A549 (cell line): ENCODE measurements at regions not wholly inside any gene's neighbourhood (a gene's known extent, or its start where the extent isn't known, plus 50 kb on each side); places are given as distances from the start of the nearest gene placed in this dataset.
"Not testable (repeated sequence)": the region's sequence is repeated elsewhere in the genome, so short reads cannot be mapped to it uniquely, and the experiment has no call there.

Source experiments
- ATAC-seq, 2 experiments: fragments of 200-7000 bp in 1 of 2; fragments of >200 bp in 1 of 2; cut with Nextera tagmentation in 1 of 2; cut with Tn5 transposase in 1 of 2; 3 replicates each; pipeline versions ENCODE4 v1.8.0 to v1.9.1; 2018 to 2020; ENCODE audit warnings: mild to moderate bottlenecking in 1 of 2, moderate library complexity in 1 of 2
- CTCF ChIA-PET: fragments of 300-600 bp; sonication (Branson Sonifier 250); formaldehyde crosslinking; extraction: SDS; loops from one replicate; lab custom pipeline; 2021; ENCODE audit warnings: antibody characterized with exemption, inconsistent platforms; lab: Yijun Ruan, JAX
- POLR2A ChIA-PET: fragments of 350-600 bp; formaldehyde crosslinking; extraction: SDS; loops from one replicate; lab custom pipeline; 2021; ENCODE audit warnings: antibody characterized with exemption, inconsistent platforms; lab: Yijun Ruan, JAX
- DNase-seq, 2 experiments: peaks; one replicate each; pipeline versions ENCODE4 v3.0.0 to v3.0.0-alpha.2; 2011 to 2016; ENCODE audit warnings: low read depth in 1 of 2, low spot score in 1 of 2
- FAIRE-seq: peaks from 2 replicates; lab custom pipeline; 2011; peaks lifted over from hg19 to GRCh38; lab: Jason Lieb, UNC
- H3K27ac ChIP-seq, 2 experiments: fragments of >200 bp; sonication (Bioruptor Twin); formaldehyde crosslinking; 3 replicates each; pipeline ENCODE4 v1.5.1; 2016 to 2017
- H3K4me1 ChIP-seq: fragments of >200 bp; sonication (Bioruptor Twin); formaldehyde crosslinking; 3 replicates; pipeline ENCODE4 v1.6.1; 2016
- H3K4me2 ChIP-seq: fragments of >200 bp; sonication (Bioruptor Twin); formaldehyde crosslinking; 3 replicates; pipeline ENCODE4 v1.6.1; 2016
- H3K4me3 ChIP-seq: fragments of >200 bp; sonication (Bioruptor Twin); formaldehyde crosslinking; 3 replicates; pipeline ENCODE4 v1.5.1; 2016
- H3K9me3 ChIP-seq: fragments of >200 bp; sonication (Bioruptor Twin); formaldehyde crosslinking; 3 replicates; pipeline ENCODE4 v1.6.1; 2016
- CEBPB ChIP-seq, 2 experiments: fragments of >200 bp in 1 of 2; sonication (Bioruptor Twin) in 1 of 2; formaldehyde crosslinking in 1 of 2; IDR thresholded peaks; 2 replicates each; pipeline ENCODE4 v1.6.1; 2012 to 2016
- CHD4 ChIP-seq: fragments of 200-600 bp; sonication (generic); IDR thresholded peaks from 2 replicates; pipeline ENCODE4 v1.6.1; 2016; ENCODE audit warnings: antibody characterized with exemption, mild to moderate bottlenecking, borderline replicate concordance
- EHF ChIP-seq: fragments of 250-450 bp; sonication (Bioruptor Pico); IDR thresholded peaks from 2 replicates; pipeline ENCODE4 v1.5.0; 2020; ENCODE audit warnings: mild to moderate bottlenecking
- ESRRA ChIP-seq: fragments of 150-350 bp; IDR thresholded peaks from 2 replicates; pipeline ENCODE4 v1.6.1; 2014; ENCODE audit warnings: mild to moderate bottlenecking, low read length, borderline replicate concordance
- FOSL2 ChIP-seq, 2 experiments: fragments of 450-650 bp in 1 of 2; fragments of >200 bp in 1 of 2; sonication (Bioruptor Twin) in 1 of 2; formaldehyde crosslinking; IDR thresholded peaks; 2 replicates each; pipeline versions ENCODE4 v1.5.0 to v1.6.1; 2016 to 2020; ENCODE audit warnings: mild to moderate bottlenecking in 1 of 2, moderate library complexity in 1 of 2
- GATA3 ChIP-seq: IDR thresholded peaks from 2 replicates; pipeline ENCODE4 v1.6.1; 2012; ENCODE audit warnings: borderline replicate concordance
- HDAC2 ChIP-seq: fragments of 200-600 bp; sonication (generic); IDR thresholded peaks from 2 replicates; pipeline ENCODE4 v1.6.1; 2016
- HES2 ChIP-seq: fragments of >200 bp; sonication (Bioruptor Twin); formaldehyde crosslinking; IDR thresholded peaks from 2 replicates; pipeline ENCODE4 v1.6.1; 2016
- HEYL ChIP-seq: fragments of 250-450 bp; sonication (Bioruptor Pico); IDR thresholded peaks from 2 replicates; pipeline ENCODE4 v1.8.0; 2021; ENCODE audit warnings: mild to moderate bottlenecking, moderate library complexity
- HOXA7 ChIP-seq: fragments of 250-450 bp; sonication (Bioruptor Pico); IDR thresholded peaks from 2 replicates; pipeline ENCODE4 v1.5.0; 2020; ENCODE audit warnings: mild to moderate bottlenecking, moderate library complexity
- JUN ChIP-seq, 2 experiments: fragments of >200 bp; sonication (Bioruptor Twin); formaldehyde crosslinking; IDR thresholded peaks; 2 replicates in 1 of 2; 3 replicates in 1 of 2; pipeline ENCODE4 v1.6.1; 2016 to 2017
- JUNB ChIP-seq: fragments of >200 bp; sonication (Bioruptor Twin); formaldehyde crosslinking; IDR thresholded peaks from 2 replicates; pipeline ENCODE4 v1.6.1; 2016
- KDM1A ChIP-seq: fragments of 200-600 bp; sonication (generic); IDR thresholded peaks from 2 replicates; pipeline ENCODE4 v1.6.1; 2016; ENCODE audit warnings: low read depth, mild to moderate bottlenecking
- KDM5A ChIP-seq: fragments of 200-600 bp; sonication (generic); IDR thresholded peaks from 2 replicates; pipeline ENCODE4 v1.6.1; 2016; ENCODE audit warnings: antibody characterized with exemption, mild to moderate bottlenecking
- MAFK ChIP-seq: fragments of 450-650 bp; IDR thresholded peaks from 2 replicates; pipeline ENCODE4 v1.6.1; 2014; ENCODE audit not compliant: partially characterized antibody
- MAX ChIP-seq: IDR thresholded peaks from 2 replicates; pipeline ENCODE4 v1.6.1; 2012
- MAZ ChIP-seq: fragments of 150-350 bp; IDR thresholded peaks from 2 replicates; pipeline ENCODE4 v1.6.1; 2014; ENCODE audit warnings: antibody characterized with exemption, low read depth, low read length, borderline replicate concordance
- NFE2L2 ChIP-seq: fragments of 150-350 bp; conservative IDR thresholded peaks from 2 replicates; pipeline ENCODE4 v1.6.1; 2014; ENCODE audit warnings: low read length
- NPAS2 ChIP-seq: fragments of 250-450 bp; sonication (Bioruptor Pico); IDR thresholded peaks from 2 replicates; pipeline ENCODE4 v1.8.0; 2022; ENCODE audit warnings: mild to moderate bottlenecking, moderate library complexity, borderline replicate concordance
- POLR2A ChIP-seq: IDR thresholded peaks from 2 replicates; pipeline ENCODE4 v1.6.1; 2012; ENCODE audit warnings: mild to moderate bottlenecking, low read length
- POLR2AphosphoS2 ChIP-seq: conservative IDR thresholded peaks from 2 replicates; pipeline ENCODE4 v1.6.1; 2012; ENCODE audit warnings: low read length, improper control_type of control experiment, inconsistent platforms
- RARB ChIP-seq: fragments of 250-450 bp; sonication (Bioruptor Pico); IDR thresholded peaks from 2 replicates; pipeline ENCODE4 v1.8.0; 2021; ENCODE audit warnings: mild to moderate bottlenecking, moderate library complexity
- REST ChIP-seq: fragments of 200-600 bp; sonication (generic); IDR thresholded peaks from 2 replicates; pipeline ENCODE4 v1.6.1; 2016; ENCODE audit warnings: antibody characterized with exemption, mild to moderate bottlenecking, moderate library complexity
- RNF2 ChIP-seq: fragments of 200-600 bp; sonication (generic); IDR thresholded peaks from 2 replicates; pipeline ENCODE4 v1.6.1; 2016; ENCODE audit warnings: low read depth, mild to moderate bottlenecking, antibody characterized with exemption, moderate library complexity, borderline replicate concordance
- TFCP2L1 ChIP-seq: fragments of 250-450 bp; sonication (Bioruptor Pico); IDR thresholded peaks from 2 replicates; pipeline ENCODE4 v1.5.0; 2021; ENCODE audit warnings: mild to moderate bottlenecking
- TP53 ChIP-seq: fragments of 250-450 bp; sonication (Bioruptor Pico); IDR thresholded peaks from 2 replicates; pipeline ENCODE4 v1.5.0; 2021; ENCODE audit warnings: mild to moderate bottlenecking, moderate library complexity
- ZFP36 ChIP-seq: fragments of 450-650 bp; IDR thresholded peaks from 2 replicates; pipeline ENCODE4 v1.6.1; 2014; ENCODE audit warnings: borderline replicate concordance; ENCODE audit not compliant: partially characterized antibody
- WGBS: methylation state at CpG from one replicate; pipeline ENCODE4 v1.1.6; 2017; ENCODE audit errors: missing lambda C conversion rate; 5-methylcytosine and 5-hydroxymethylcytosine counted together
- small RNA-seq, 6 experiments: library from RNA; depleted of rRNA; stranded (forward); fragments of <200 nt; gene quantifications; one replicate each; pipeline ENCODE3, GENCODE V24; 2012

GRCh38 chr10:33008499-33009243 is 50.6 kb upstream of the ITGB1 start (continued):
- TF ChIP-seq RNF2 (no peak), TFCP2L1 (CRISPR knock-in tag) (no peak; the same call in 1 of the 2 replicates), NPAS2 (no peak), GATA3 (no peak; the same call in 1 of the 2 replicates), FOSL2 (IDR thresholded peaks at IDR 0.05) (peak; percentile 34; the same call in 1 of the 2 replicates), FOSL2 (CRISPR knock-in tag; IDR thresholded peaks at IDR 0.05) (peak; percentile 62), REST (no peak), HDAC2 (no peak), MAZ (no peak), RARB (CRISPR knock-in tag) (no peak), TP53 (CRISPR knock-in tag) (no peak), MAFK (no peak), KDM5A (peak; percentile 32; the same call in 1 of the 2 replicates), HEYL (CRISPR knock-in tag) (0 out of 2 replicates have a peak, but pooled peaks have one; percentile 4), POLR2A (no peak), NFE2L2 (no peak), HOXA7 (CRISPR knock-in tag) (0 out of 2 replicates have a peak, but pooled peaks have one; percentile 56), CHD4 (no peak), POLR2AphosphoS2 (no peak), EHF (peak; percentile 42; the same call in 1 of the 2 replicates), JUNB (peak; percentile 66), KDM1A (no peak), HES2 (no peak), MAX (no peak), JUN (IDR thresholded peaks at IDR 0.05) (peak; percentile 49 to 63; a peak in 3 of 5 replicates), ESRRA (no peak), ZFP36 (no peak)

GRCh38 chr10:33007731-33008381 is 49.8 kb upstream of the ITGB1 start:
- H3K27ac ChIP-seq, result peak overlapping the region; percentile 98 to 99
- not testable (repeated sequence) for FAIRE-seq

More at GRCh38 chr10:33007731-33008381, 49.8 kb upstream of the ITGB1 start:
- CTCF ChIA-PET, result interaction anchor here (1.1 to 10.6 kb wide), 12 partner anchors 25 to 212 kb away, joined by 3 to 168 read pairs (median 9); no protein-coding TSS in a partner anchor
- POLR2A ChIA-PET, result interaction anchor here (1.6 to 7.7 kb wide), 3 partner anchors 25 to 53 kb away, joined by 5 to 163 read pairs (median 25); no protein-coding TSS in a partner anchor
- 83% methylated on average over 9 of the region's 9 CpGs for WGBS
- Histone ChIP-seq H3K4me2 (peak overlapping the region; percentile 72), H3K4me1 (peaks cover 81% of the 10 kb centered on the region)
- peak; percentile 44; the same call in 1 of the 2 replicates for TF ChIP-seq HEYL (CRISPR knock-in tag)
- peak in 1 of 2 experiments; percentile 67; a peak in 3 of 4 replicates for TF ChIP-seq CEBPB (IDR thresholded peaks at IDR 0.05)
- not testable (repeated sequence) for ATAC-seq, H3K9me3 ChIP-seq, DNase-seq, H3K4me3 ChIP-seq

Small RNAs in the stretch of these regions (small RNA-seq; reads per million reads assigned to genes)
- gene AL365203.1 (0 reads per million in 6 experiments), gene MTND4LP11 (0 reads per million in 6 experiments), gene RN7SL847P (0 reads per million in 6 experiments)
